HG03460 (cell line): ENCODE measurements at regions not wholly inside any gene's neighbourhood (a gene's known extent, or its start where the extent isn't known, plus 50 kb on each side); places are given as distances from the start of the nearest gene placed in this dataset.

ENCODE experiments used
- ATAC-seq: cut with Tn5 transposase; IDR thresholded peaks from one replicate; pipeline ENCODE4 v1.9.1; 2021; ENCODE audit not compliant: unreplicated experiment

GRCh38 chr20:52411611-52412010 is 220.0 kb upstream of the ZFP64 start:
- no peak for ATAC-seq

DNA sequence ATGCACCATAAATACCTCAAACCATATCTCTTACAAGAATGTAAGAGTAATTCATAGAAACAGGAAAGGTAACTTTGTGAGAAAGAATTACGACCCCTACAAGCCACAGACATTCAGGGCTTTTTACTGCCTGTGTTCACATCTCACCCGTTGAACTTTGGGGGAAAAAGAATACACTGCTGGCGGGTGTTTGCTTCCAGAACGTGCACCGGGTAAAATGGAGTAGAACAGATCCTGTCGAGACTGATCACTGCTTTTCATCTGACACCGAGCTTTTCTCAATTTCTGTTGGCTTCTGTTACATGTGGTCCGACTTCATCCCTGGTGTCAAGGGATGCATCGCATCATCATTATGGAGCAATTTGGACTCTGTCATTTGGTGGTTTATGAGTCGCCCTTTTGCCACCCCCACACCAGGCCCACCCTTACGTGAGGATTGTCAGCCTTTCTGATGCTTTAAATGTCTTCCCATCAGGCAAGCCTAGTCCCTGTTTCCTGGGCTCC is 219.2 kb upstream of the ZFP64 start:
- no peak for ATAC-seq

GRCh38 chr20:52410182-52410647 is 218.6 kb upstream of the ZFP64 start:
- no peak for ATAC-seq

GRCh38 chr20:52405986-52406385 is 214.4 kb upstream of the ZFP64 start:
- no peak for ATAC-seq

DNA sequence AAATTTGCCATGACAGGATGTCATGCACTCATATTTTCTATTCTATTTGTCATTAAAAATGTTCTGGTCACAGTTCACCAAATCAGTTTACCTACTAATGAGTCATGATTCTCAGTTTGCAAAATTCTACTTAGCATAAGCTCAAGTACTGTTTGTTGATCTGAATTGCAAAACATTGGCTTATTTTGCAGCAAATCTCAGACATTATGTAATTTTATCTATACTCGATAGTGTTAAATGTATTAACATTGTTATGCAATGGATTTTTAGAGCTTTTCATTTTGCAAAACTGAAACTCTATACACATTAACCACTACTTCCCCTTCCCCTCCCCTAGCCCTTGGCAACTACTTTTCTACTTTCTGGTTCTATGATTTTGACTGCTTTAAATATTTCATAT is 213.8 kb upstream of the ZFP64 start:
- ATAC-seq = peak; percentile 66

DNA sequence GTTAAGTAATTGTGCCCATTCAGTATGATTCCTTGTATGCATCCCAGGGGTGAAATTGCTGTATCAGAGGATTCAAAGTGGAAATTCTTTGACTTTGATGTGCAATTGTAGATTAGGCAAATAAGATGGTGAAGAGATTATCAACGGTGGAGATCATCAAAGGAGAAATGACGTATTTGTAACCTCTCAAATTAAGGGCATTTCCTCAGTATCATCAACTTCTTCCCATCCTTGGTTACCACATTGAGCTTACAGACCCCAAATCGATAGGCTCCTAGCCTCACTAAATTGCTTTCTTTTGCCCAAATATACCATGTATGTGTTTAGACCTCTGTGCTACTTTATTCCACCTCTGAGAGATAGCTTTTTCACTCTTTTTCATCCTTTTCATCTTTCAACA is 213.1 kb upstream of the ZFP64 start:
- ATAC-seq = no peak

DNA sequence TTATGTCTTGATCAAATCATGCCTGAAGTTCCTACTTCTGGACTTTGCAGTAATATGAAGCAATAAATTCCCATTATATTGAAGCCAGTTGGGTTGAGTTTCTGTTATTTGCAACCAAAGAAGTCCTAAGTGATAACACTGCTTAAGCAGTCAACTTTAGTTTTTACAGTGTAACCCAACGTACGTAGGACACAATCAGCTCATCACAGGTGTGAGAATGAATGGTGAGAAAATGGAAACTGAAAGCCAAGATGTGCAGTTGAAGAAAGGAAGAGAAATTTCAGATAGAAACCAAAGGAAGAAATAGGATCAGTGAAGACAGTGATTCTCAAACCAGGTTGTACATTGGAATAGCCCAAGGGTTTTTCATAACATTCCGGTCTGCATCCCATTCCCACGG is 211.4 kb upstream of the ZFP64 start:
- ATAC-seq = no peak

- ATAC-seq = no peak
Measured at GRCh38 chr20:52402514-52402913, 210.9 kb upstream of the ZFP64 start.

- ATAC-seq = no peak
Measured at GRCh38 chr20:52401431-52401830, 209.9 kb upstream of the ZFP64 start.

DNA sequence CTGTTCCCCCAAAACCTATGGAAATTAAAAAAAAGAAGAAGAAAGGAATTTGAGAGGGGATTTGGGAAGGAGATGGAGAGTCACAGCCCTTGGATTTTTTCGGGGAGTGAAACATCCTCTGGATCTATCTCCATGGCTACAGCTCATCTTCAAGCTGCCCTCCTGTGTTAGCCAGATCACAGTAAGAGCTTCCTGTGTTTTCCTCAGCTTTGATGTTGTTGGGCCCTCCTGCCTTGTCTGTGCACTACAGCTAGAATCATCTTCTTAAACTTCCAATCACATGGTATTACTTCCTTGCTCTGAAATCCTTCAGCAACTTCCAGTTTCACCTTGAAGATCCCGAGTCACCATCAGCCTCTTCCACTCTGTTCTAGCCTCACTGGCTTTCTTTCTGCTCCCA is 207.8 kb upstream of the ZFP64 start:
- no peak for ATAC-seq

DNA sequence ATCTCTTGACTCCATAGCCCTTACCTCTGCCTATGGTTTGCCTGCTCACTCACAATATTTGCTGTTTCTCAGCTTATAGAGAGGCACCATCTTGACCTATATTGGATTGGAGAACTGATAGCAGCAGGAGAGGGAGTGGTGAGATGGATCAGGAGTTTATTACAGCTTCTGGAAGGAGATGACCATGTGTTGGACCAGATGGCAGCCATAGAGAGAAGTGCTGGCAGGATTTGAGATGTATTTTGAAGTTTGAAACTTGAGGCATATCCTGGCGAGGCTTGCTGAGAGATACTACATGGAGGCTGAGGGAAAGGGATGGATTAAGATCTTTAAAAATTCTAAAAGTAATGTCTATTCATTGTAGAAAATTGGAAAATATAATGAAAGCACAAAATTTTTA is 198.0 kb upstream of the ZFP64 start:
- ATAC-seq = no peak

DNA sequence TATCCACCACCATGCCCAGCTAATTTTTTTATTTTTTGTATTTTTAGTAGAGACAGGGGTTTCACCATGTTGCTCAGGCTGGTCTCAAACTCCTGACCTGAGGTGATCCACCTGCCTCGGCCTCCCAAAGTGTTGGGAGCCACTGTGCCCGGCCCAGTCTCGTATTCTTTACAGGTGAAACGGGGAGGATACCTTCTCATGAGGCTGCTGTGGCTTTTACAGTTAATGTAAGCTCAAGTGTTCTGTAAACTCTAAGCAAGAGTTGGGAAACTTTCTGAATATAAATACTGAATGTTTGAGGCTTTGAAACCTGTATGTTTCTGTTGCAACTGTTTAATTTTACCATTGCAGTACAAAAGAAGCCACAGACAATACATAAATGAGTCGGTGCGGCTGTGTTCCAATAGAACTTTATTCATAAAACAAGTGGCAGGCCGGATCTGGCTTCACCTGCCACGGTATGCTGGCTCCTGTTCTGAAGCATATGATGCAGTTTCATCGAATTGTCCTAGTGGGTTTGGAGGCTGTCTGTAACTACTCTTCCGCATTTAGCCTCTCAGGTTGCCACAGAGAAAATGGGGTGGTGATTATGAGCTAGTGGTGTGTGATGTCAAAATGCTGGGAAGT is 192.5 kb upstream of the ZFP64 start:
- no peak for ATAC-seq

GRCh38 chr20:52382933-52383332 is 191.4 kb upstream of the ZFP64 start:
- no peak for ATAC-seq

DNA sequence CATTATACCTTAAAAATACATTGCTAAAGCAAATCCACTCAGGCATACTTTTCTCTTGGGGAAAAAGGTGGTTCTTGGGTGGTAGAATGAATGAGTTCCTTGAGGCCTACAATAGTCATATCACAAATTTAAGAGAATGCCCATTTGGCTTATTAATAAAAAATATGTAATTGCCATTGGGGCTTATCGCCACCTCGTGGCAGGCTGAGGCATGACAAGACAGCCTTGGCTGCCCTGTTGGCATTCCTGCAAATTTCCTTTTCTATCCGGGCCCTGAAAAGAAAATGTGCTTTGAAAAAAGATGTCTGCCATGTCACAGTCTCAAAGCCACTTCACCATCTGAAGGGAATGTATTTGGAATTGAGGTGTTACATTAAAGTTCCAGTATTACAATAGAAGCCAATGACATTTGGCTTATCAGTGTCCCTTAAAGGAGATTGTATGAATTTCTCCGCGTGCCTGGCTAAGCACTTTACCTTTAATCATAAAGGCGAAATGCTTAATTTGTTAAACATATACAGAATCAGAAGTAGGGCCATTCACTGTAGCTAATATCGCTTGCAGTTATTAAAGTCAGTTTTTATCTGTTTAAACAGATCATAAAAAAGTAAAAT is 188.3 kb upstream of the ZFP64 start:
- no peak for ATAC-seq

DNA sequence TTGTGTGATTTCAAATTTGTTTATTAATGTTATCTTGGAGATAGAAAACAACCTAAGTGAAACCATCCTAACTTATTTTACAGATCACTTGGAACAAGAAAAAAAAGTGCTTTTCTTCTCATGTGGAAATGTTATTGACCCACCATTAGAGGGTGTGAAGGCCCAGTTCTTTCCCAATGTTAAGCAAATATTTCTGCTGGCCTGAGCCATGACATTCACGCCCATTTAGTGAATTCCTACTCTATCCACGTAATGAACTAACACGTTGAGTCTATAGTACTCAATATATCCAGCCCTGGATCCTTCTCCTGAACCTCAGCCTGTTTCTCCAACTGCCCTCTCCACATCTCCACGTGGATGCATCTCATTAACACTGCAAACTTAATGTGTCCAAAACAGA is 180.6 kb upstream of the ZFP64 start:
- no peak for ATAC-seq

- ATAC-seq = no peak
Measured at GRCh38 chr20:52365688-52366087, 174.1 kb upstream of the ZFP64 start.

DNA sequence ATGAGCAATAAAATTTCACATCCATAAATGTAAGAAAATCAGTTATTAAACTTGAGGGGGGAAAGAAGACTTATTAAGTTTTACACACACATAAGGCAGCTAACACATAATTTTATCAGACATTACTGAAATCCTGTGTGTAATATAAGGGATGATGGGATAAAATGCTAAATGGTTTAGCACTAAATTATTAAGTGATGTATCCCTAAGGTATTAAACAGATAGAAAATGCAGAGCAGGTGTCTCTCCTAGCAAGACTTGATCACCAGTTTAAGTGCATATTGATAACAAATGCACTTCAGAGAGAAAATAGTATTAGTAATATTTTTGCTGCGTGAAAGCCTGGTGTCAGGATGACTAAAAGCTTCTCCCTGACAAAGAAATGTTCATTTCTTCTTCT is 172.8 kb upstream of the ZFP64 start:
- no peak for ATAC-seq

DNA sequence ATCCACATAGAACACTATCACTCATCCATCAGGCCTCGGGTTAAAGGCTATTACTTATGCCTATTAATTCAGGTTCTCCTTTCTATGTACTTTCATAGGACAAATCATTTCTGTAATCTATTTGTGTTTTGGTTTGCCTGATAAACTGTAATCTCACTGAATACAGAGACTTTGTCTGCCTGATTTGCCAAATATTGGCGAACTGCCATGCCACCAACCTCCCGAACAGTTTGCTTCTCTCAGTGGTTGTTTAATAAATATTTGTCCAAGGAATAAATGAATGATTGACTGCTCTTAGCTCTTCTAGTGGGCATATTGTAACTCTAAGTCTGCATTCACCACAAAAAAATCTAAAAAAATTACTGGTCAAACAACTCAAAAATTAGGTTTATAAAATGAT is 170.1 kb upstream of the ZFP64 start:
- ATAC-seq = no peak

GRCh38 chr20:52349806-52350205 is 158.2 kb upstream of the ZFP64 start:
- no peak for ATAC-seq

- ATAC-seq = no peak
Measured at GRCh38 chr20:52348434-52348833, 156.9 kb upstream of the ZFP64 start.

DNA sequence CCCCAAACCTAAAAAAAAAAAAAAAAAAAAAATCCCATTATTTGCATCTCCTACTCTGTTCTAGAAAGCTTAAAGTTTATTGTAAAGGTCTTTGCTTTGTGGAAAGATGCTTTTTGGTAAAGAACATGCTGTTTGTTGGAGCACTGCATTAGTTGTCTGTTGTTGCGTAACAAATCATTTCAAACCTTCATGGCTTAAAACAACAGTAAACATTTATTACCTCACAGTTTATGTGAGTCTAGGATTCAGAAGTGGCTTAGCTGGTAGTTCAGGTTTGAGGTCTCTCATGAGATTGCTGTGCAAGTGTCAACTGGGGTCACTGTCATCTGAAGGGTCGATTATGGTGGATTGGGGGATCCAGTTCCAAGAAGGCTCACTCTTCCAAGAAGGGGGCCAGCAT is 155.2 kb upstream of the ZFP64 start:
- no peak for ATAC-seq

DNA sequence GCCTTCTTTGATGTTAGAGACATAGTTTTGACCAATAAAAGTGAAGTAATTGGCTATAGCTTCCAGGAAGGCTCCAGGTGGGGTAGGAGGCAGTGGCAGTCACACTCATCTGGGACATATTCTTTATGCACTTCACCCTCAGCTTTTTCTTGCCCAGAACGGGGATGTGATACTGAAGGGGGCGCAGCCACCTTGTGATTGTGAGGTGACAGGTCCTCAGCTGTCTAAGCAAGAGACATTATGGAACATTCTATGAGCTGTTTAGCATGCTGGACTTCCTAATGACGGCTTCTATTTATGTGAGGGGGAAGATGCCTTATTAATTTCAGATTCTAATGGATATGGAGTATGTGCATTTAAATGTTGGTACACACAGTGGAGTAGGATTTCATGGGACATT is 151.3 kb upstream of the ZFP64 start:
- ATAC-seq = no peak
